Left lung (tissue), 4 donors: ENCODE measurements at regions not wholly inside any gene's neighbourhood (a gene's known extent, or its start where the extent isn't known, plus 50 kb on each side); places are given as distances from the start of the nearest gene placed in this dataset.
"Not testable (repeated sequence)": the region's sequence is repeated elsewhere in the genome, so short reads cannot be mapped to it uniquely, and the experiment has no call there.

Experiments used
- ATAC-seq: fragments of 200-7000 bp; cut with Tn5 transposase; one replicate; pipeline ENCODE4 v1.9.1; 2020; ENCODE audit warnings: moderate library complexity
- DNase-seq, 4 donors: peaks; one replicate each; pipeline ENCODE4 v3.0.0-alpha.2; 2013 to 2020
- H3K27ac ChIP-seq, 2 donors: fragments of 200-600 bp; sonication (generic) in 1 of 2; one replicate each; pipeline versions ENCODE4 v1.5.0 to v1.8.0; 2020 to 2021
- H3K27me3 ChIP-seq, 2 donors: fragments of 200-600 bp; sonication (generic) in 1 of 2; one replicate each; pipeline versions ENCODE4 v1.5.0 to v1.8.0; 2020 to 2021
- H3K36me3 ChIP-seq, 2 donors: fragments of 200-600 bp; sonication (generic) in 1 of 2; one replicate each; pipeline versions ENCODE4 v1.5.0 to v1.8.0; 2020 to 2021
- H3K4me1 ChIP-seq, 2 donors: fragments of 200-600 bp; one replicate each; pipeline ENCODE4 v1.8.0; 2021
- H3K4me3 ChIP-seq, 2 donors: fragments of 200-600 bp; sonication (generic) in 1 of 2; one replicate each; pipeline versions ENCODE4 v1.5.0 to v1.8.0; 2020 to 2021; ENCODE audit warnings: mild to moderate bottlenecking in 1 of 2
- H3K9me3 ChIP-seq, 2 donors: fragments of 200-600 bp; sonication (generic) in 1 of 2; one replicate each; pipeline versions ENCODE4 v1.5.0 to v1.8.0; 2020 to 2021
- CTCF ChIP-seq, 2 donors: fragments of 200-600 bp; sonication (generic) in 1 of 2; IDR thresholded peaks; one replicate each; pipeline versions ENCODE4 v1.5.0 to v1.8.0; 2021; ENCODE audit warnings: antibody characterized with exemption in 2 of 2
- intact Hi-C, 2 donors: fragments of 100-400 bp; cut with DNase I; formaldehyde crosslinking; loops; one replicate each; pipeline versions ENCODE4 v1.11.2 to v1.14.2; 2022
- donor health status: DM: no; HTN: yes; CAD: no.
- donor health status: DM: no; HTN: no; CAD: no.

- no peaks in the 10 kb centered on the region for H3K9me3 ChIP-seq
- no peaks in the 10 kb centered on the region for H3K36me3 ChIP-seq
- DNase-seq (peak in 1 of 4 donors; percentile 51), ATAC-seq (peak; percentile 99)
- H3K4me1 ChIP-seq: no peaks in the 10 kb centered on the region
- no peak overlapping the region for H3K27ac ChIP-seq
- intact Hi-C loops: no loop called here
- H3K4me3 ChIP-seq: no peak overlapping the region
- no peaks in the 10 kb centered on the region for H3K27me3 ChIP-seq
- TF ChIP-seq CTCF (IDR thresholded peaks at IDR 0.05): peak; percentile 79 to 90
These were observed 69.4 kb upstream of the EVL start for GRCh38 chr14:99995700-99996356.

DNA sequence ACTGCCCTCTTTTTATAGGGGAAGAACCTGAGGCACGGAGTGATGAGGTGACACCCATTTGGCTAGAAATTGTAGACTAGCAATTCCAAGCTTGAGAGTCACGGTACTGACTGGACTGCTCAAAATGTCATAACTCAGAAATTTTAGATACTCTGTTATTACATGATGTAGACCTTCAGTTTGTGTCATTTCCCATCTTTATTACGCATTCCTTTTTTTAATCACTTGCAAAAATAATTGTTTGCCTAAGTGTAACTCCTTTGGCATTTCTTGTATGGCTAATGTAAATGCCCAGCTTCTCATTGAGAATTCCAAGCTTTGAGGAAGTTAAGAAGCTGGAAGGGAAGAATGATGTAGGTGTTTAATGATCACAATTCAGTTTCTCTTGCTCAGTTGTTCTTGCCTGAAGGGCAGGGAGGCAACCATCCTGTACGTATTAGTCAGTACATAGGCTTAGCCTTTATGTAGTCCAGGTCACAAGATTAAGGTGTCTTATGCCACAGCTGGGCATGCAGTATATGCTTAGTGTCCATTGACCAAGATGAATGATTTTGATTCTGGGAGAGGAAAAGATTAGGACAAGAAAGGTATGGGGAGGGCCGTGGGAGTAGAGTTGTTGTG lies 68.2 kb upstream of the EVL start:
- Histone ChIP-seq H3K9me3 (no peaks in the 10 kb centered on the region), H3K27ac (no peak overlapping the region), H3K27me3 (no peaks in the 10 kb centered on the region), H3K4me3 (no peak overlapping the region), H3K4me1 (no peaks in the 10 kb centered on the region), H3K36me3 (no peaks in the 10 kb centered on the region)
- ATAC-seq: no peak
- no peak for DNase-seq
- intact Hi-C loops: no loop called here
- no peak for TF ChIP-seq CTCF (IDR thresholded peaks at IDR 0.05)

GRCh38 chr14:100000398-100000797 lies 64.8 kb upstream of the EVL start:
- DNase-seq, H3K27ac ChIP-seq, H3K27me3 ChIP-seq, intact Hi-C loops, H3K4me3 ChIP-seq, ATAC-seq, H3K36me3 ChIP-seq, H3K4me1 ChIP-seq: not testable (repeated sequence)
- peaks cover 0 to 16% of the 10 kb centered on the region in 2 donors for H3K9me3 ChIP-seq

DNA sequence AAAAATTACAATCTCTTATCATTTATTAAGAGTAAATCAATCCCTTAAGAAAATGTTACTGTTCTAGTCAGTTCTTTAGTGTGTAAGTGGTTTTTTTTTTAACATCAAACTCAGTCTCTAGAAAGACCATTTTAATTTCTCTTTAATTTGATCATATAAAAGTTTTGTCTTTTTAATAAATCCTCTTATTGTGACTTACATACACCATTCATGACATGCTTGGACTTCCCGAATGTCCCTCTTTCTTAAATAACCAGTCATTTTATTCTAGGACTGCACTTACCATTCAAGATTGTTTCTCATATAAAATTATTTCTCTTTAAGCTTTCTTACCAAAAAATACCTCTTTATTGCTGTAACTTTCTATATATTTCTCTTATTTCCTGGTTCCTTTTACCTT lies 60.8 kb upstream of the EVL start:
- H3K27ac ChIP-seq: no peak overlapping the region
- H3K9me3 ChIP-seq: peaks cover 0 to 16% of the 10 kb centered on the region in 2 donors
- H3K27me3 ChIP-seq: no peaks in the 10 kb centered on the region
- H3K4me3 ChIP-seq: no peak overlapping the region
- H3K4me1 ChIP-seq: no peaks in the 10 kb centered on the region
- intact Hi-C loops: no loop called here
- DNase-seq: no peak
- TF ChIP-seq CTCF (IDR thresholded peaks at IDR 0.05): no peak
- ATAC-seq: no peak
- no peaks in the 10 kb centered on the region for H3K36me3 ChIP-seq

- ATAC-seq (no peak), DNase-seq (no peak)
- intact Hi-C loops: no loop called here
- Histone ChIP-seq H3K4me3 (no peak overlapping the region), H3K4me1 (no peaks in the 10 kb centered on the region), H3K27ac (no peak overlapping the region), H3K36me3 (no peaks in the 10 kb centered on the region), H3K9me3 (peaks cover 0 to 16% of the 10 kb centered on the region in 2 donors), H3K27me3 (no peaks in the 10 kb centered on the region)
- no peak for TF ChIP-seq CTCF (IDR thresholded peaks at IDR 0.05)
These were observed 58.0 kb upstream of the EVL start for GRCh38 chr14:100007254-100007653.

DNA sequence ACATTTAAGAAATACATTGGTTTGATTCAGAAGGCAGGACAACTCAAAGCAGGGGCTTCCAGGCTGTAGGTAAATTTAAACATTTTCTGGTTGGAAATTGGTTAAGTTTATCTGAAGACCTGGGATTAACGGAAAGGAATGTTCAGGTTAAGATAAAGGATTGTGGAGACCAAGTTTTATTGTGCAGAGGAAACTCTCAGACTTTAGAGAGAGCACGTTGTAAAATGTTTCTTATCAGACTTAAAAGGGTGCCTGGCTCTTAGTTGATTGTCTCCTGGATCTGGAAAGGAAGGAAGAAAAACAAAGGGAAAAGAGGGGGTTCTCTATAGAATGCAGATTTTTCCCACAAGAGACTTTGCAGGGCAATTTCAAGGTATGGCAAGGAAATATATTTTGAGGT lies 55.4 kb upstream of the EVL start:
- H3K36me3 ChIP-seq, H3K4me1 ChIP-seq, intact Hi-C loops, ATAC-seq, H3K27ac ChIP-seq, H3K27me3 ChIP-seq, H3K4me3 ChIP-seq, H3K9me3 ChIP-seq, DNase-seq: not testable (repeated sequence)
